HepG2 (cell line): ENCODE measurements at regions not wholly inside any gene's neighbourhood (a gene's known extent, or its start where the extent isn't known, plus 50 kb on each side); places are given as distances from the start of the nearest gene placed in this dataset.
A peak's percentile ranks its signal among the peaks of the same experiment; 100 is the strongest.

Experiments
- ATF1 ChIP-seq: IDR thresholded peaks from 2 replicates; pipeline ENCODE4 v1.6.1; 2016; ENCODE audit warnings: mild to moderate bottlenecking, control low read depth
- EEA1 ChIP-seq: sonication (generic); formaldehyde crosslinking; IDR thresholded peaks from 2 replicates; pipeline ENCODE4 v1.5.1; 2020; ENCODE audit warnings: mild to moderate bottlenecking, missing genetic modification reagents, borderline replicate concordance
- FOSL2 ChIP-seq: sonication (generic); formaldehyde crosslinking; IDR thresholded peaks from 2 replicates; pipeline ENCODE4 v1.4.0; 2020; ENCODE audit warnings: missing genetic modification reagents
- FOXO1 ChIP-seq: sonication (generic); formaldehyde crosslinking; IDR thresholded peaks from 2 replicates; pipeline ENCODE4 v1.4.0; 2020; ENCODE audit warnings: missing genetic modification reagents
- FOXO4 ChIP-seq: sonication (generic); formaldehyde crosslinking; conservative IDR thresholded peaks from 2 replicates; pipeline ENCODE4 v1.8.1; 2023; ENCODE audit warnings: missing genetic modification reagents
- HCFC1 ChIP-seq: fragments of 150-350 bp; IDR thresholded peaks from 2 replicates; pipeline ENCODE4 v1.6.1; 2014; ENCODE audit warnings: low read depth, low read length
- MED8 ChIP-seq: sonication (generic); formaldehyde crosslinking; IDR thresholded peaks from 2 replicates; pipeline ENCODE4 v1.8.1; 2023; ENCODE audit warnings: mild to moderate bottlenecking, missing genetic modification reagents; ENCODE audit not compliant: insufficient replicate concordance
- MXD4 ChIP-seq: IDR thresholded peaks from 2 replicates; pipeline ENCODE4 v1.6.1; 2016; ENCODE audit warnings: mild to moderate bottlenecking, missing biosample characterization, missing genetic modification reagents
- MYNN ChIP-seq: sonication (generic); formaldehyde crosslinking; IDR thresholded peaks from 2 replicates; pipeline ENCODE4 v1.4.0; 2020; ENCODE audit warnings: mild to moderate bottlenecking, low read depth, missing genetic modification reagents
- NFIC ChIP-seq: IDR thresholded peaks from 2 replicates; pipeline ENCODE4 v1.6.1; 2012; ENCODE audit warnings: mild to moderate bottlenecking, low read length, inconsistent platforms
- NFKBIZ ChIP-seq: IDR thresholded peaks from 2 replicates; pipeline ENCODE4 v1.6.1; 2018; ENCODE audit warnings: missing genetic modification reagents, missing compliant biosample characterization
- PITX1 ChIP-seq: sonication (generic); formaldehyde crosslinking; IDR thresholded peaks from 2 replicates; pipeline ENCODE4 v1.5.1; 2020; ENCODE audit warnings: mild to moderate bottlenecking, missing genetic modification reagents
- REXO4 ChIP-seq: sonication (generic); formaldehyde crosslinking; IDR thresholded peaks from 2 replicates; pipeline ENCODE4 v1.8.0; 2022; ENCODE audit warnings: missing genetic modification reagents, mild to moderate bottlenecking, borderline replicate concordance
- RFXAP ChIP-seq: sonication (generic); formaldehyde crosslinking; IDR thresholded peaks from 2 replicates; pipeline ENCODE4 v1.4.0; 2020; ENCODE audit warnings: missing genetic modification reagents, borderline replicate concordance
- SP4 ChIP-seq: sonication (generic); formaldehyde crosslinking; IDR thresholded peaks from 2 replicates; pipeline ENCODE4 v1.8.1; 2023; ENCODE audit warnings: mild to moderate bottlenecking, missing genetic modification reagents
- TARDBP ChIP-seq: sonication (generic); formaldehyde crosslinking; IDR thresholded peaks from 2 replicates; pipeline ENCODE4 v1.8.0; 2022; ENCODE audit warnings: mild to moderate bottlenecking, missing genetic modification reagents
- TBL1XR1 ChIP-seq: fragments of 150-350 bp; IDR thresholded peaks from 2 replicates; pipeline ENCODE4 v1.6.1; 2014; ENCODE audit warnings: borderline replicate concordance, low read length; ENCODE audit not compliant: partially characterized antibody
- ZGPAT ChIP-seq: IDR thresholded peaks from 2 replicates; pipeline ENCODE4 v1.6.1; 2016; ENCODE audit warnings: mild to moderate bottlenecking
- ZNF263 ChIP-seq: sonication (generic); formaldehyde crosslinking; IDR thresholded peaks from 2 replicates; pipeline ENCODE4 v1.4.0; 2020; ENCODE audit warnings: missing genetic modification reagents
- ZNF331 ChIP-seq: sonication (generic); formaldehyde crosslinking; IDR thresholded peaks from 2 replicates; pipeline ENCODE4 v1.4.0; 2020; ENCODE audit warnings: missing genetic modification reagents
- ZNF549 ChIP-seq: sonication (generic); formaldehyde crosslinking; IDR thresholded peaks from 2 replicates; pipeline ENCODE4 v1.5.0; 2020; ENCODE audit warnings: missing genetic modification reagents
- ZNF567 ChIP-seq: sonication (generic); formaldehyde crosslinking; IDR thresholded peaks from 2 replicates; pipeline ENCODE4 v1.8.1; 2023; ENCODE audit warnings: mild to moderate bottlenecking, missing genetic modification reagents, borderline replicate concordance
- ZNF607 ChIP-seq: sonication (generic); formaldehyde crosslinking; IDR thresholded peaks from 2 replicates; pipeline ENCODE4 v1.5.1; 2020; ENCODE audit warnings: missing genetic modification reagents, mild to moderate bottlenecking, borderline replicate concordance
- ZNF614 ChIP-seq: IDR thresholded peaks from 2 replicates; pipeline ENCODE4 v1.6.1; 2018; ENCODE audit warnings: missing biosample characterization, missing genetic modification reagents, inconsistent platforms, borderline replicate concordance
- ZNF800 ChIP-seq: sonication (generic); formaldehyde crosslinking; IDR thresholded peaks from 2 replicates; pipeline ENCODE4 v1.4.0; 2020; ENCODE audit warnings: missing genetic modification reagents
- TF ChIP-seq, protein P1 (sequence below): sonication (generic); formaldehyde crosslinking; IDR thresholded peaks from 2 replicates; pipeline ENCODE4 v1.4.0; 2020; ENCODE audit warnings: missing genetic modification reagents
- TF ChIP-seq, protein P2 (sequence below): IDR thresholded peaks from 2 replicates; pipeline ENCODE4 v1.6.1; 2016

DNA sequence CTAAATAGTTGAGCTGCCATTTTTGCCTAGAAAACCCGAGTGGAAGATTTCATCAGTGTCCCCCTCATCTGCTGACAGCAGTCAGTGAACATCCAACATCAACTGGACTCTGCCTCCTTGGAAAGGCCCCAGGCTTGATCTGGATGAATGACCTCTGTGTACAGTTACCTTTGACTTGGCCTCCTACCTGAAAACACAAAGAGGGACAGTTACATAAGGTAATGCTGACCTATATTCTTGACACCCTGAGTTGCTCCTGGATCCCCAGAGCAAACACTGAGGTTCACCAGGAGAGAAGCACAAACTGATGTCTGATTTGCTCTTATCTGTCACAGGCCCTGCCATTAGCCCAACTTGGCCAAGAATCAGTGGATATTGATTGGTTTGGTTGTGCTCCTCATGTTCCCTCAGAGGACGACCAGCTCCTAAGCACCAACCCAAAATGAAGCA is 138.9 kb downstream of the PROX1 start (continued):
- TF ChIP-seq ZNF800 (CRISPR knock-in tag) (no peak), SP4 (CRISPR knock-in tag) (0 out of 2 replicates have a peak, but pooled peaks have one; percentile 42), FOXO1 (CRISPR knock-in tag) (peak; percentile 91), ZNF607 (CRISPR knock-in tag) (no peak), REXO4 (CRISPR knock-in tag) (no peak), NFIC (peak; percentile 62; the same call in 1 of the 2 replicates), NFKBIZ (CRISPR knock-in tag) (no peak), ZNF614 (CRISPR knock-in tag) (peak; percentile 61; the same call in 1 of the 2 replicates), ZNF549 (CRISPR knock-in tag) (peak; percentile 39; the same call in 1 of the 2 replicates), ZGPAT (CRISPR knock-in tag) (peak; percentile 87), ZNF331 (CRISPR knock-in tag) (peak; percentile 78), ATF1 (0 out of 2 replicates have a peak, but pooled peaks have one; percentile 29), PITX1 (peak; percentile 90), ZNF263 (CRISPR knock-in tag) (peak; percentile 84), TARDBP (CRISPR knock-in tag) (peak; percentile 64; the same call in 1 of the 2 replicates), MYNN (CRISPR knock-in tag) (no peak), FOXO4 (CRISPR knock-in tag) (no peak), RFXAP (CRISPR knock-in tag) (0 out of 2 replicates have a peak, but pooled peaks have one; percentile 45), HCFC1 (no peak), MED8 (peak; percentile 44), EEA1 (CRISPR knock-in tag) (no peak), MXD4 (CRISPR knock-in tag) (peak; percentile 35; the same call in 1 of the 2 replicates), TBL1XR1 (peak; percentile 83), ZNF567 (CRISPR knock-in tag) (no peak), FOSL2 (CRISPR knock-in tag) (peak; percentile 63)
- TF ChIP-seq, protein P1, sequence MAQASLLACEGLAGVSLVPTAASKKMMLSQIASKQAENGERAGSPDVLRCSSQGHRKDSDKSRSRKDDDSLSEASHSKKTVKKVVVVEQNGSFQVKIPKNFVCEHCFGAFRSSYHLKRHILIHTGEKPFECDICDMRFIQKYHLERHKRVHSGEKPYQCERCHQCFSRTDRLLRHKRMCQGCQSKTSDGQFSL, result no peak
- TF ChIP-seq, protein P2, sequence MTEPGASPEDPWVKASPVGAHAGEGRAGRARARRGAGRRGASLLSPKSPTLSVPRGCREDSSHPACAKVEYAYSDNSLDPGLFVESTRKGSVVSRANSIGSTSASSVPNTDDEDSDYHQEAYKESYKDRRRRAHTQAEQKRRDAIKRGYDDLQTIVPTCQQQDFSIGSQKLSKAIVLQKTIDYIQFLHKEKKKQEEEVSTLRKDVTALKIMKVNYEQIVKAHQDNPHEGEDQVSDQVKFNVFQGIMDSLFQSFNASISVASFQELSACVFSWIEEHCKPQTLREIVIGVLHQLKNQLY, result peak; percentile 55; the same call in 1 of the 2 replicates
